ENCODE measurements at regions not wholly inside any gene's neighbourhood (a gene's known extent, or its start where the extent isn't known, plus 50 kb on each side); places are given as distances from the start of the nearest gene placed in this dataset.
"Not testable (repeated sequence)": the region's sequence is repeated elsewhere in the genome, so short reads cannot be mapped to it uniquely, and the experiment has no call there.

GRCh38 chr10:9163699-9164098, 1109.2 kb downstream of the GATA3 start:
- TF ChIP-seq BACH2 (CRISPR knock-in tag; IDR thresholded peaks at IDR 0.05; ENCODE audit: borderline replicate concordance): no peak
- no peak for TF ChIP-seq PPARA (CRISPR knock-in tag; IDR thresholded peaks at IDR 0.05; ENCODE audit: borderline replicate concordance)
- TF ChIP-seq, protein P1, sequence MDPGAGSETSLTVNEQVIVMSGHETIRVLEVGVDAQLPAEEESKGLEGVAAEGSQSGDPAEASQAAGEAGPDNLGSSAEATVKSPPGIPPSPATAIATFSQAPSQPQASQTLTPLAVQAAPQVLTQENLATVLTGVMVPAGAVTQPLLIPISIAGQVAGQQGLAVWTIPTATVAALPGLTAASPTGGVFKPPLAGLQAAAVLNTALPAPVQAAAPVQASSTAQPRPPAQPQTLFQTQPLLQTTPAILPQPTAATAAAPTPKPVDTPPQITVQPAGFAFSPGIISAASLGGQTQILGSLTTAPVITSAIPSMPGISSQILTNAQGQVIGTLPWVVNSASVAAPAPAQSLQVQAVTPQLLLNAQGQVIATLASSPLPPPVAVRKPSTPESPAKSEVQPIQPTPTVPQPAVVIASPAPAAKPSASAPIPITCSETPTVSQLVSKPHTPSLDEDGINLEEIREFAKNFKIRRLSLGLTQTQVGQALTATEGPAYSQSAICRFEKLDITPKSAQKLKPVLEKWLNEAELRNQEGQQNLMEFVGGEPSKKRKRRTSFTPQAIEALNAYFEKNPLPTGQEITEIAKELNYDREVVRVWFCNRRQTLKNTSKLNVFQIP (CRISPR knock-in tag; IDR thresholded peaks at IDR 0.05; ENCODE audit: borderline replicate concordance, low read depth): no peak
- TF ChIP-seq ZFP3 (CRISPR knock-in tag; IDR thresholded peaks at IDR 0.05): no peak
- TF ChIP-seq, protein P2, sequence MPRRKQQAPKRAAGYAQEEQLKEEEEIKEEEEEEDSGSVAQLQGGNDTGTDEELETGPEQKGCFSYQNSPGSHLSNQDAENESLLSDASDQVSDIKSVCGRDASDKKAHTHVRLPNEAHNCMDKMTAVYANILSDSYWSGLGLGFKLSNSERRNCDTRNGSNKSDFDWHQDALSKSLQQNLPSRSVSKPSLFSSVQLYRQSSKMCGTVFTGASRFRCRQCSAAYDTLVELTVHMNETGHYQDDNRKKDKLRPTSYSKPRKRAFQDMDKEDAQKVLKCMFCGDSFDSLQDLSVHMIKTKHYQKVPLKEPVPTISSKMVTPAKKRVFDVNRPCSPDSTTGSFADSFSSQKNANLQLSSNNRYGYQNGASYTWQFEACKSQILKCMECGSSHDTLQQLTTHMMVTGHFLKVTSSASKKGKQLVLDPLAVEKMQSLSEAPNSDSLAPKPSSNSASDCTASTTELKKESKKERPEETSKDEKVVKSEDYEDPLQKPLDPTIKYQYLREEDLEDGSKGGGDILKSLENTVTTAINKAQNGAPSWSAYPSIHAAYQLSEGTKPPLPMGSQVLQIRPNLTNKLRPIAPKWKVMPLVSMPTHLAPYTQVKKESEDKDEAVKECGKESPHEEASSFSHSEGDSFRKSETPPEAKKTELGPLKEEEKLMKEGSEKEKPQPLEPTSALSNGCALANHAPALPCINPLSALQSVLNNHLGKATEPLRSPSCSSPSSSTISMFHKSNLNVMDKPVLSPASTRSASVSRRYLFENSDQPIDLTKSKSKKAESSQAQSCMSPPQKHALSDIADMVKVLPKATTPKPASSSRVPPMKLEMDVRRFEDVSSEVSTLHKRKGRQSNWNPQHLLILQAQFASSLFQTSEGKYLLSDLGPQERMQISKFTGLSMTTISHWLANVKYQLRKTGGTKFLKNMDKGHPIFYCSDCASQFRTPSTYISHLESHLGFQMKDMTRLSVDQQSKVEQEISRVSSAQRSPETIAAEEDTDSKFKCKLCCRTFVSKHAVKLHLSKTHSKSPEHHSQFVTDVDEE (CRISPR knock-in tag; IDR thresholded peaks at IDR 0.05): no peak
- TF ChIP-seq ISL1 (CRISPR knock-in tag; IDR thresholded peaks at IDR 0.05): no peak
- no peak for TF ChIP-seq GLIS3 (CRISPR knock-in tag; IDR thresholded peaks at IDR 0.05)
- no peak for TF ChIP-seq ARNTL (CRISPR knock-in tag; IDR thresholded peaks at IDR 0.05; ENCODE audit: borderline replicate concordance, low read depth)
- TF ChIP-seq ZC3H10 (CRISPR knock-in tag; IDR thresholded peaks at IDR 0.05): no peak
- no peak for TF ChIP-seq TCF4 (CRISPR knock-in tag; IDR thresholded peaks at IDR 0.05; ENCODE audit: borderline replicate concordance)
- no peak for ATAC-seq

- no peak for ATAC-seq
These were observed 1112.3 kb downstream of the GATA3 start for GRCh38 chr10:9166770-9167169.

GRCh38 chr10:9172276-9172675, 1117.8 kb downstream of the GATA3 start:
- TF ChIP-seq ZNF8 (CRISPR knock-in tag; IDR thresholded peaks at IDR 0.05) (peak; percentile 76), PATZ1 (CRISPR knock-in tag; IDR thresholded peaks at IDR 0.05; ENCODE audit: borderline replicate concordance) (no peak)
- TF ChIP-seq, protein P3, sequence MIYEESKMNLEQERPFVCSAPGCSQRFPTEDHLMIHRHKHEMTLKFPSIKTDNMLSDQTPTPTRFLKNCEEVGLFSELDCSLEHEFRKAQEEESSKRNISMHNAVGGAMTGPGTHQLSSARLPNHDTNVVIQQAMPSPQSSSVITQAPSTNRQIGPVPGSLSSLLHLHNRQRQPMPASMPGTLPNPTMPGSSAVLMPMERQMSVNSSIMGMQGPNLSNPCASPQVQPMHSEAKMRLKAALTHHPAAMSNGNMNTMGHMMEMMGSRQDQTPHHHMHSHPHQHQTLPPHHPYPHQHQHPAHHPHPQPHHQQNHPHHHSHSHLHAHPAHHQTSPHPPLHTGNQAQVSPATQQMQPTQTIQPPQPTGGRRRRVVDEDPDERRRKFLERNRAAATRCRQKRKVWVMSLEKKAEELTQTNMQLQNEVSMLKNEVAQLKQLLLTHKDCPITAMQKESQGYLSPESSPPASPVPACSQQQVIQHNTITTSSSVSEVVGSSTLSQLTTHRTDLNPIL (CRISPR knock-in tag; IDR thresholded peaks at IDR 0.05; ENCODE audit: low read depth): no peak
- ATAC-seq: no peak

More at GRCh38 chr10:9166770-9167169, 1112.3 kb downstream of the GATA3 start:
- TF ChIP-seq CSRNP3 (CRISPR knock-in tag; IDR thresholded peaks at IDR 0.05) (no peak), ZNF70 (CRISPR knock-in tag; IDR thresholded peaks at IDR 0.05) (no peak), SNAI2 (CRISPR knock-in tag; IDR thresholded peaks at IDR 0.05) (no peak)

DNA sequence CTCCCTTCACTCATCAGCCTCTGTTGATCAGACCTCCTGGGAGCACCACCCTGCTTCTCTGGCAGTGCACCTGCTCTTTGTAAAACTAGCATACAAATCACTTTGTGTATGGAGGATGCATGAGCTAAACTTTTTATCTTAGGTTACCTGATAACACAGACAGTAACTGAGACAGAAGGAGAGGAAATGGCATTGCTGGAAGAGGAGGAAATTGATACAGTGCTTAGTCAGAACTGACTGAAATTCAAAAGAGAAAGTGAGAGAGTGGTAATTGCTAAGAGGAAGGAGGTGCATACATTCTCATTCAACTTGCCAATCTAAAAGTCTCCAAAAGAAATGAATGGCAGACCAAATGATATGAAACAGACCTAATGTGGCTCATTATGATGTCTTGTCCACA, 1120.7 kb downstream of the GATA3 start:
- ATAC-seq: no peak
- TF ChIP-seq CSDC2 (CRISPR knock-in tag; IDR thresholded peaks at IDR 0.05): no peak
- TF ChIP-seq PATZ1 (CRISPR knock-in tag; IDR thresholded peaks at IDR 0.05; ENCODE audit: borderline replicate concordance): no peak
- no peak for TF ChIP-seq SNAI2 (CRISPR knock-in tag; IDR thresholded peaks at IDR 0.05)

DNA sequence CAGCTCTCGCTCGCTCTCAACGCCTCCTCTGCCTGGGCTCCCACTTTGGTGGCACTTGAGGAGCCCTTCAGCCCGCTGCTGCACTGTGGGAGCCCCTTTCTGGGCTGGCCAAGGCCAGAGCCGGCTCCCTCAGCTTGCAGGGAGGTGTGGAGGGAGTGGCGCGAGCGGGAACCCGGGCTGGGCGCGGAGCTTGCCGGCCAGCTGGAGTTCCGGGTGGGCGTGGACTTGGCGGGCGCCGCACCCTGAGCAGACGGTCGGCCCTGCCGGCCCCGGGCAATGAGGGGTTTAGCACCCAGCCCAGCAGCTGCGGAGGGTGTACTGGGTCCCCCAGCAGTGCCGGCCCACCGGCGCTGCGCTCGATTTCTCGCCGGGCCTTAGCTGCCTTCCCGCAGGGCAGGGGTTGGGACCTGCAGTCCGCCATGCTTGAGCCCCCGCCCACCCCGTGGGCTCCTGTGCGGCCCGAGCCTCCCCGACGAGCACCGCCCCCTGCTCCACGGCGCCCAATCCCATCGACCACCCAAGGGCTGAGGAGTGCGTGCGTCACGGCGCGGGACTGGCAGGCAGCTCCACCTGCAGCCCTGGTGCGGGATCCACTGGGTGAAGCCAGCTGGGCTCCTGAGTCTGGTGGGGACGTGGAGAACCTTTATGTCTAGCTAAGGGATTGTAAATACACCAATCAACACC, 1128.9 kb downstream of the GATA3 start:
- not testable (repeated sequence) for ATAC-seq
